MCF 10A (cell line): ENCODE measurements at regions not wholly inside any gene's neighbourhood (a gene's known extent, or its start where the extent isn't known, plus 50 kb on each side); places are given as distances from the start of the nearest gene placed in this dataset.

ENCODE experiments used
- BruUV-seq: library from RNA; stranded (reverse); fragments of 400-500 nt; replicated peaks from 2 replicates; lab custom pipeline; 2021; lab: Mats Ljungman, UMichigan
- CTCF ChIA-PET: fragments of 300-600 bp; sonication (Branson Sonifier 250); formaldehyde crosslinking; extraction: SDS; loops from one replicate; lab custom pipeline; 2021; ENCODE audit warnings: antibody characterized with exemption, inconsistent platforms; lab: Yijun Ruan, JAX
- POLR2A ChIA-PET: fragments of 300-600, 350-650 bp; sonication (Branson Sonifier 250); formaldehyde crosslinking; extraction: SDS; loops from one replicate; lab custom pipeline; 2020; ENCODE audit warnings: antibody characterized with exemption, inconsistent platforms; lab: Yijun Ruan, JAX
- DNase-seq: peaks from one replicate; pipeline ENCODE4 v3.0.0-alpha.2; 2018; ENCODE audit not compliant: unreplicated experiment
- H3K27ac Mint-ChIP-seq: one replicate; pipeline ENCODE4 v1.8.0; 2022; ENCODE audit warnings: mild to moderate bottlenecking, low read depth, mixed read lengths; ENCODE audit not compliant: unreplicated experiment
- H3K27me3 Mint-ChIP-seq: one replicate; pipeline ENCODE4 v1.8.0; 2022; ENCODE audit warnings: mixed read lengths; ENCODE audit not compliant: insufficient read depth, unreplicated experiment
- H3K36me3 Mint-ChIP-seq: one replicate; pipeline ENCODE4 v1.8.0; 2022; ENCODE audit warnings: mild to moderate bottlenecking, moderate library complexity, mixed read lengths; ENCODE audit not compliant: insufficient read depth, unreplicated experiment
- H3K4me1 Mint-ChIP-seq: one replicate; pipeline ENCODE4 v1.8.0; 2022; ENCODE audit warnings: mixed read lengths; ENCODE audit not compliant: insufficient read depth, unreplicated experiment
- H3K4me3 Mint-ChIP-seq: one replicate; pipeline ENCODE4 v1.8.0; 2022; ENCODE audit warnings: mild to moderate bottlenecking, moderate library complexity, mixed read lengths; ENCODE audit not compliant: unreplicated experiment
- H3K9me3 Mint-ChIP-seq: one replicate; pipeline ENCODE4 v1.8.0; 2022; ENCODE audit warnings: mixed read lengths; ENCODE audit not compliant: unreplicated experiment
- intact Hi-C: fragments of 100-400 bp; cut with micrococcal nuclease; formaldehyde crosslinking; loops from 2 replicates; pipeline ENCODE4 v1.14.1; 2022
- TF ChIP-seq, protein P1 (sequence below): fragments of 200-600 bp; IDR thresholded peaks from one replicate; pipeline ENCODE4 v1.8.0; 2022; ENCODE audit warnings: antibody characterized with exemption, mild to moderate bottlenecking; ENCODE audit not compliant: unreplicated experiment

DNA sequence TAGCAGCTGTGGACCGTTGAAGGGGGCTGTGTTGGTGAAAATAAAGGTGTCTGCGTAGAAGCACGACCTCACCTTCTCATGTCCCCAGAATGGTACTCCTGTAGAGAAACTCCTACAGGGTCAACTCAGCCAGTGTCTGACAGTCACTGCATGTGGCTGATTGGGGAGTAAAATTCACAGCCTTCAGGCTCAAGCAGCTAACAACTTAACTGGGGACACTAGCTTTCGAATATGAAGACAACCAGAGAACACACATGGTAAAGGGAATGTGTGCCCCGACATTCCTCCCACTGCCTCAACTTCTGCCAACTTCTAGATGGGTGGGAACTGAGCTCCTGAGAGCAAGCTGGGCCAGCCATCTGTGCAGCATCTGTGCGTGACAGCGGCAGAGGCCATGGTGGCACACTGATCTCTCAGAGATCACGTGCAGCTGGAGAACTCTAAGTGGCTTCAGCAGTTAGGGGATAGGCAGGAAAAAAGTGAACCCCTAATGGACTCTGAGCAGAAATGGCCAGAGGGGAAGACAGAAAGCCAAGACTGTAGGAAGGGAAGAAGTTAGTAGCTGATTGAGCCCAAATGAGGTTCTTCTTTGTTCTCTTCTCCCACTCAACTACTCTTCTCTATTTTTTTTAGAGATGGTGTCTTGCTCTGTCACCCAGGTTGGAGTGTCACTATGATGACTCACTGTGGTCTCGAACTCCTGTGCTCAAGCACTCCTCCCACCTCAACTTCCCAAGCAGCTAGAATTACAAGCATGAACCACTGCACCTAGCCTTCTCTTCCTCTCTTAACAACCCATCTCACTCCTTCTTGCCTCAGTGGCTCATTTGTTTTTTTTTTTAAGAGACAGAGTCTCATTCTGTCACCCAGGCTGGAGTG lies 280.8 kb downstream of the ZEB1 start:
- ChIA-PET POLR2A (no interaction called here), CTCF (interaction anchor here (1.0 kb wide), 1 partner anchor 15 kb away, joined by 3 read pairs; no protein-coding TSS in a partner anchor)
- intact Hi-C loops: no loop called here
- no peak overlapping the region for H3K4me3 Mint-ChIP-seq
- no TSS peak for BruUV-seq
- TF ChIP-seq, protein P1, sequence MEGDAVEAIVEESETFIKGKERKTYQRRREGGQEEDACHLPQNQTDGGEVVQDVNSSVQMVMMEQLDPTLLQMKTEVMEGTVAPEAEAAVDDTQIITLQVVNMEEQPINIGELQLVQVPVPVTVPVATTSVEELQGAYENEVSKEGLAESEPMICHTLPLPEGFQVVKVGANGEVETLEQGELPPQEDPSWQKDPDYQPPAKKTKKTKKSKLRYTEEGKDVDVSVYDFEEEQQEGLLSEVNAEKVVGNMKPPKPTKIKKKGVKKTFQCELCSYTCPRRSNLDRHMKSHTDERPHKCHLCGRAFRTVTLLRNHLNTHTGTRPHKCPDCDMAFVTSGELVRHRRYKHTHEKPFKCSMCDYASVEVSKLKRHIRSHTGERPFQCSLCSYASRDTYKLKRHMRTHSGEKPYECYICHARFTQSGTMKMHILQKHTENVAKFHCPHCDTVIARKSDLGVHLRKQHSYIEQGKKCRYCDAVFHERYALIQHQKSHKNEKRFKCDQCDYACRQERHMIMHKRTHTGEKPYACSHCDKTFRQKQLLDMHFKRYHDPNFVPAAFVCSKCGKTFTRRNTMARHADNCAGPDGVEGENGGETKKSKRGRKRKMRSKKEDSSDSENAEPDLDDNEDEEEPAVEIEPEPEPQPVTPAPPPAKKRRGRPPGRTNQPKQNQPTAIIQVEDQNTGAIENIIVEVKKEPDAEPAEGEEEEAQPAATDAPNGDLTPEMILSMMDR: no peak
- no peak overlapping the region for H3K27ac Mint-ChIP-seq
- no peaks in the 10 kb centered on the region for H3K36me3 Mint-ChIP-seq
- no peaks in the 10 kb centered on the region for H3K27me3 Mint-ChIP-seq
- no peak for DNase-seq
- H3K4me1 Mint-ChIP-seq: peaks cover 12% of the 10 kb centered on the region
- H3K9me3 Mint-ChIP-seq: no peaks in the 10 kb centered on the region

DNA sequence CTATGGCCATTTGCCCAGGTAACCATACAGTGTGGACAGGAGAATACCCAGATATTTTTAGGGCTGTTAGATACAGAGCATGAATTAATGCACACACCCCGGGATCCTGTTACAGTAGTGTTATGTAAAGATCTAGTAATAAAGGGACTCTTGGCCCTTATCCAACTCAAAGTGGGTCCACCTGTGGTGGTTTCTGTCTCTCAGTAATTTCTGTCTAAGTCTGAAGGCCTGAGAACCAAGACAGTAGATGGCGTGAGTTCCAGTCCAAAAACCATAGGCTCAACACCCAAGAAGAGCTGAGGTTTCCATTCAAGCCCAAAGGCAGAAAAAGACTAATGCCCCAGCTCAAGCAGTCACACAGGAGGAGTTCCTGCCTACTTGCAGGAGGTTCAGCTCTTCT lies 277.7 kb downstream of the ZEB1 start:
- Mint-ChIP-seq H3K36me3 (no peaks in the 10 kb centered on the region), H3K4me1 (peaks cover 6% of the 10 kb centered on the region), H3K27me3 (no peaks in the 10 kb centered on the region), H3K4me3 (no peak overlapping the region), H3K27ac (no peak overlapping the region), H3K9me3 (peaks cover 7% of the 10 kb centered on the region)
- no peak for DNase-seq
- POLR2A ChIA-PET: no interaction called here
- CTCF ChIA-PET: interaction anchor here (0.6 kb wide), 1 partner anchor 564 kb away, joined by 4 read pairs; no protein-coding TSS in a partner anchor
- BruUV-seq: no TSS peak
- intact Hi-C loops: no loop called here
- TF ChIP-seq, protein P1: no peak

DNA sequence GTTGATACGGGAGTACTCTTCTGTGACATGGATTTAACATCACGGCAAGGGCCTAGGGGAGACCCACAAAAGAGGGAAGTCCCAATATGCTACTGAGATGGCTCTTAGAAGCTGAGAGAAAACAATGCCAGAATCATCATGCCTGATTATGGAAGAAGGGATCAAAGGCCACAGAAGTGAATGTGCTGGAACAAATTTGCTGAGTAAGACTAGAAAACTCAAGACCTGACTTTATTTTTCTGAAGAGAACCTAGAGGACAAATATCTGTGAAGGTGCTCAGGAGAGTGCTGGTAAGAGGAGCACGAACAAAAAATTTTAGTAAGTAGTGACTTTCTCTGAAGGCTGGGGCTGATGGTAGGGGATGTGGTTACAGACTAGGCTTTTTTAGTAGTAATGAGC lies 277.0 kb downstream of the ZEB1 start:
- Mint-ChIP-seq H3K27ac (no peak overlapping the region), H3K27me3 (no peaks in the 10 kb centered on the region), H3K36me3 (no peaks in the 10 kb centered on the region), H3K4me1 (peaks cover 6% of the 10 kb centered on the region), H3K9me3 (peaks cover 8% of the 10 kb centered on the region), H3K4me3 (no peak overlapping the region)
- no TSS peak for BruUV-seq
- DNase-seq: no peak
- intact Hi-C loops: no loop called here
- ChIA-PET CTCF (interaction anchor here (0.7 kb wide), 1 partner anchor 266 kb away, joined by 3 read pairs; no protein-coding TSS in a partner anchor), POLR2A (no interaction called here)
- TF ChIP-seq, protein P1: no peak

DNA sequence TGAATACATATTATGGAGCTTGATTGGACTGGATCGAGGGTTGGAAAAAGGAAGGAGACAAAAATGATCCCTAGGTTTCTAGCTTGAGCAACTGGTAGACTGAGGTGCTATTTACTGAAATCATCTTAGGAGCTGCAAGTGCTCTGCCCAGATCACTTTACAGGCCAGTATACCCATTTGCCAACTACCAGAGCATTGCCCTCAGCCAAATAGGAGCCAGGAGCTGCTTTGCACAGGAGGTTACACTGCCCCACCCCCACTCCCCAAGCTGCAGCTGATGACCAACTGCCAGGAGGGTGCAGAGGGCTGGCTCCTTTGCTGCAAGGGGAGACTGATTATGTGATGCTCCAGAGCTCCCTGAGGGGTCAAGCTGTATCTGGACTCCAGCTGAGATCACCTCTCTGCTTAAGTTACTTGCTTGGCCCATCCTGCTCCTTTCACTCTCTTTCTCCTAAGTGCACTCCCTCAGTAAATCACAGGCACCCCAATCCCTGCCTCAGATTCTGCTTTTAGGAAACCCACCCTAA lies 275.4 kb downstream of the ZEB1 start:
- peaks cover 8% of the 10 kb centered on the region for H3K9me3 Mint-ChIP-seq
- no peak overlapping the region for H3K4me3 Mint-ChIP-seq
- ChIA-PET CTCF (interaction anchor here (1.1 kb wide), 2 partner anchors 14 to 30 kb away, joined by 4 read pairs; no protein-coding TSS in a partner anchor), POLR2A (no interaction called here)
- no peaks in the 10 kb centered on the region for H3K4me1 Mint-ChIP-seq
- intact Hi-C loops: no loop called here
- no peaks in the 10 kb centered on the region for H3K36me3 Mint-ChIP-seq
- no peak overlapping the region for H3K27ac Mint-ChIP-seq
- TF ChIP-seq, protein P1: no peak
- BruUV-seq: no TSS peak
- no peak for DNase-seq
- no peaks in the 10 kb centered on the region for H3K27me3 Mint-ChIP-seq
